ENCODE measurements at regions not wholly inside any gene's neighbourhood (a gene's known extent, or its start where the extent isn't known, plus 50 kb on each side); places are given as distances from the start of the nearest gene placed in this dataset.

- DNase-seq (ENCODE audit: extremely low read depth, low read depth, low spot score): no peak
Observed at GRCh38 chr18:34077599-34077998, 147.1 kb downstream of the NOL4 start.

GRCh38 chr18:34075963-34076860 lies 148.5 kb downstream of the NOL4 start:
- no peak for DNase-seq (ENCODE audit: extremely low read depth, low read depth, low spot score)

GRCh38 chr18:34061226-34061625 lies 163.5 kb downstream of the NOL4 start:
- no peak for DNase-seq (ENCODE audit: extremely low read depth, low read depth, low spot score)

GRCh38 chr18:34055227-34055626 lies 169.5 kb downstream of the NOL4 start:
- no peak for DNase-seq (ENCODE audit: extremely low read depth, low read depth, low spot score)

- DNase-seq (ENCODE audit: extremely low read depth, low read depth, low spot score): no peak
Observed at GRCh38 chr18:34050661-34051060, 174.1 kb downstream of the NOL4 start.

- DNase-seq (ENCODE audit: extremely low read depth, low read depth, low spot score): no peak
Observed at GRCh38 chr18:34049511-34049910, 175.2 kb downstream of the NOL4 start.

- DNase-seq (ENCODE audit: extremely low read depth, low read depth, low spot score): no peak
Observed at GRCh38 chr18:34048423-34048822, 176.3 kb downstream of the NOL4 start.

GRCh38 chr18:34042423-34043146 lies 182.1 kb downstream of the NOL4 start:
- DNase-seq (ENCODE audit: extremely low read depth, low read depth, low spot score): no peak

GRCh38 chr18:34039611-34040010 lies 185.1 kb downstream of the NOL4 start:
- DNase-seq (ENCODE audit: extremely low read depth, low read depth, low spot score): no peak

GRCh38 chr18:34039201-34039600 lies 185.5 kb downstream of the NOL4 start:
- no peak for DNase-seq (ENCODE audit: extremely low read depth, low read depth, low spot score)

GRCh38 chr18:34038086-34038485 lies 186.6 kb downstream of the NOL4 start:
- no peak for DNase-seq (ENCODE audit: extremely low read depth, low read depth, low spot score)

- DNase-seq (ENCODE audit: extremely low read depth, low read depth, low spot score): no peak
Observed at GRCh38 chr18:34033968-34034367, 190.7 kb downstream of the NOL4 start.

- DNase-seq (ENCODE audit: extremely low read depth, low read depth, low spot score): no peak
Observed at GRCh38 chr18:34031810-34032209, 192.9 kb downstream of the NOL4 start.

GRCh38 chr18:34028324-34028723 lies 196.4 kb downstream of the NOL4 start:
- no peak for DNase-seq (ENCODE audit: extremely low read depth, low read depth, low spot score)

GRCh38 chr18:34025191-34025801 lies 199.4 kb downstream of the NOL4 start:
- no peak for DNase-seq (ENCODE audit: extremely low read depth, low read depth, low spot score)

GRCh38 chr18:34023471-34023870 lies 201.2 kb downstream of the NOL4 start:
- DNase-seq (ENCODE audit: extremely low read depth, low read depth, low spot score): no peak

GRCh38 chr18:34018336-34018735 lies 206.4 kb downstream of the NOL4 start:
- no peak for DNase-seq (ENCODE audit: extremely low read depth, low read depth, low spot score)

- no peak for DNase-seq (ENCODE audit: extremely low read depth, low read depth, low spot score)
Observed at GRCh38 chr18:34003687-34004086, 221.0 kb downstream of the NOL4 start.

- no peak for DNase-seq (ENCODE audit: extremely low read depth, low read depth, low spot score)
Observed at GRCh38 chr18:34002130-34002529, 222.6 kb downstream of the NOL4 start.

GRCh38 chr18:34001376-34001775 lies 223.3 kb downstream of the NOL4 start:
- no peak for DNase-seq (ENCODE audit: extremely low read depth, low read depth, low spot score)

GRCh38 chr18:33987206-33987605 lies 237.5 kb downstream of the NOL4 start:
- no peak for DNase-seq (ENCODE audit: extremely low read depth, low read depth, low spot score)

GRCh38 chr18:33983126-33983525 lies 241.6 kb downstream of the NOL4 start:
- DNase-seq (ENCODE audit: extremely low read depth, low read depth, low spot score): no peak
